HG03139 (cell line): ENCODE measurements at regions not wholly inside any gene's neighbourhood (a gene's known extent, or its start where the extent isn't known, plus 50 kb on each side); places are given as distances from the start of the nearest gene placed in this dataset.
"Not testable (repeated sequence)": the region's sequence is repeated elsewhere in the genome, so short reads cannot be mapped to it uniquely, and the experiment has no call there.

Experiments used
- ATAC-seq: cut with Tn5 transposase; IDR thresholded peaks from one replicate; pipeline ENCODE4 v1.9.1; 2021; ENCODE audit not compliant: unreplicated experiment

DNA sequence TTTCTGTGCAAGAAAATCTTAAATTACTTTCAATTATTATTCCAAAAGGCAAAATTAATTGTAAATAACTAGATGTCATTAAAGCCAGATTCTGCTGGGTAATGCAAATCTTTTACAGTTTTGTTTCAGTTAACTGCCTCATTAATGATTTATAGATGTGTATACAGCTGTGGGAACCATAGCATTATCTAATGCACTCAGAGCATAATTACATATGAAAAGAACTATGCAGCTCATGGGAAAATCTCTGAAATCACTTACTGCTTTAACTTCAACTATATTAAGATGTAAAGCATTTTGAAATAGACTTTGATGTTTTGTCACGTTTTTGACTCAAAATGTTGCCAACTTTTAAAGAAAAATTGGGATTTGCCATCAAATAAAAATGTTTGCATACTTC is 630.3 kb upstream of the KLHL4 start:
- no peak for ATAC-seq

DNA sequence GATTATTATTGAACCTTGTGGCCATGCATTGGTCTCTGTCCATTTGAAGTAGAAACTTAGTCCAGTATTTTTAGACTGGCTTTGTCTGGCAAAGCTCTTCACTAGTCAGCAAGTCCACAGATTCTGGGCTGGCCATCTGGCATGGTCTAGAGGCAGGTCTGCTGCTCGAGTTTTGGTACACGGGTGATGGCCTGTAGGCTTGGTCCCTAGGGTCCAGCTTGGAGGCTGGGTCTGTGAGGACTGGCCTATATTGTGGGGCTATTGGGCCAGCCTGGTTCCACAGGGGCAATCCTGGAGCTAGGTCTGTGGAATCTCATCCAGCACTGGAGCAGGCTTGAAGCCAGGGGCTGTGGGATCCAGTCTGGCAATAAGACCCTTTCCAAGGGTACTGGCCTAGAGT is 607.6 kb upstream of the KLHL4 start:
- no peak for ATAC-seq

DNA sequence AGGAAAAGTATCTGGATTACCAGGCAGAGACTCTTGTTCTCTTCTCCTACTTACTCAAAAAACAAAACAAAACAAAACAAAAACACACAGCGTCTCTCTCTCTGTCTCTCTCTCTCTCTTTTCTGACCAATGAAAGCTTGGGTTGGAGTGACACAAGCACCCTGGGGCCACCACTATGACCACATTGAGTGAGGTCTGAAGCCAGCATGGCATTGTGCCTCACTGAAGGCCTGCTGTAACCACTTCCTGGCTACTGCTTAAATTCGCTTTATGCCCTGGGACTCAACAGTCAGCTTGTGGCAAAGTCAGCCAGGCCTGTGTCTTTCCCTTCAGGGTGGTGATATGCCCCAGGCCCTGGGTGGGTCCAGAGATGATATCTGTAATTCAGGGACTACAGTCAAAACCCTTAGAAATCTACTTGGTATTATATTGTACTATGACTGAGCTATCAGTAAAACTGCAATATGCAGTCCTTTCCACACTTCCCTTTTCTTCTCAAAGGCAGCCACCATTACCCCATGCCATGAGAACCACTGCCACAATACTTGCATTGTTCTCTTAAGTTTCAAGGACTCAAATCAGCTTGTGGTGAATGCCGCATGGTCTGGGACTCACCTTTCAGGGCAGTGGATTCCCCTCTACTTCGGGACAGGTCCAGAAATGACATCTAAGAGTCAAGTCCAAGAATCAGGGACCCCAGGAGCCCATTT is 606.8 kb upstream of the KLHL4 start:
- ATAC-seq, result no peak

DNA sequence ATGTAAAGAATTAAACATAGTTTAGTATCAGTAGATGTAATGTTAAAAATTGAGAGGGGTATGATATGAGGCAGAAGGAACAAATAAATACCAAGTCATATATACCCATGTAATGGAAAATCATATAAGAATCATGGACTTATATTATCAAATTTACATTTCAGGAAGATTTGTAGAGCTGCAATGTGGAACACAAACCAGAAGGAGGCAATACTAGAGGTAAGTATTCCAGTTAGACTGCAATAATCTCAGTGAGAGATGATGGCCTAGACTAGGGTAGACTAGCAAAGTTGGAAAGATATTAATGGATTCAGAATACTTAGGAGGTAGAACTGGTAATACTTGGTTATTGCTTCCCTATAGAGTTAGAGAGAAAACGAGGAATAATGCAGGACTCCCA is 603.0 kb upstream of the KLHL4 start:
- ATAC-seq, result no peak

DNA sequence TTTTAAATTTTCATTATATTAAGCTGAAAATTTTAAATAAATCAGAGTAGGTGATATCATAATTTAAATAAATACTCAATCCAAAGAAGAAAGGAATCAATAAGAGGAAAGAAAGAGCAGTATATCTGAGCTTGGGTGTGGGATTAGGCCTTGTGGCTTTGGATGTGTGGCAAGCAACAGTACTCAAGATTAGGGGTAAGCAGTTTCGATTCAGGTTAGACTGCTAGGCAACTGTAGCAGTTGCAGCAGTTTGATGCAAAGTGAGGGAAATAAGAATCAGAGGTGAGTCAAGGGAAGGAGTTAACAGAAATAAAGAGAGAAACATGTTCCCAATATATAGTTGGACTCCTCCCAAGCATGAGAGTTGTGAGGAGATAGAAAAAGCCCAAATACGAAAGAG is 599.6 kb upstream of the KLHL4 start:
- no peak for ATAC-seq

DNA sequence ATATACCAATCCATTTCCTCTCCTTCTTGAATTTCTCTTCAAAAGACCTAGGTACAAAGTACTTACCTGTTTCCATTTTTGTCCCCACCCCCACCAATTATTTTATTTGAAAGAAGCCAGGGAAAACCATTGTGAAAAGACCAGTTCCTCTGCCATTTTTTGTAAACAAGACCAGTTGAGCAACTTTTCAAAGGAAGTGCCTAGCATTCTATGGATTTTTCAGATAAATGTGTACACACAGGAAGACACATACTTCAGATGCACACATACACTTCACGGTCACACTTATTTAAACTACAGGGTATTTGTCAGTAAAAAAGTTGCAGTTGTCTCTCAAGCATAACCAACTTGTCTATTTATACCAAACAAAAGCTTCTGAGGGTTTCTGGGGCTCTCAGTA is 587.2 kb upstream of the KLHL4 start:
- ATAC-seq, result no peak

DNA sequence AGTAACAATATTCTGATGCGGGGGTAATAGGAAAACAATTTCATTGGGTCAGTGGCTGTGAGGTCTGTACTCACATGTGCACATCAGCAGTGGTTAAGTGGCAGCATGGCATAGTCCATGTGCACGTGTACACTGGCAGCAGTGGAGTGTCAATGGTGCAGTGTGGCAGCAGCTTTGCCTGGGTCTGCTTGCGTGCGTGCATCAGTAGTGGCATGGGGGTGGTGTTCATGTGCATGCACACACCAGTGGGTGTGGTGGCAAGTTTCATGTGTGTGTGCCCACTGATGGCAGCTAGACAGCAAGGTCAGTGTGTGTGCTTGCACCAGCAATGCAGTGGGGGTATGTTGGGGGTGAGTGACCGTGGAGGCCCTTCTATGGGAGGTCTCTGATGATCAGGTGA is 581.6 kb upstream of the KLHL4 start:
- ATAC-seq, result no peak

DNA sequence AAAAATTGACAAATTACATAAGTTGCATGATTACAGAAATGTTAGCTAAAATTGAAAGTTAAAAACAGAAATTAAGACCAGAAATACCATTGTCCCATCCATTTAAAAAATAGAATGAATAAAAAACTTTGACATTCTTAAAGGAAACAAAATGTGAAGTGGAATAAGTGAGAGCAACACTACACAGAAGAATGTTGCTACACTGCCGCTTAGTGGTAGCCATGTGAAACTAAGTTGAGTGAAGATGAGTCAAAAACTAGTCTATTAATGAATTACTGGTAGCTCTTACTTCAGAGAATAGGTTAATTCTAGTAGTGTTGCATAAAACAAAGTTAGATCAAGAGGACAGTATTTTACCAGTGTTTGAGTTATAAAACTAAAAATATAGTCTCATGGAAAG is 571.0 kb upstream of the KLHL4 start:
- peak; percentile 52 for ATAC-seq

DNA sequence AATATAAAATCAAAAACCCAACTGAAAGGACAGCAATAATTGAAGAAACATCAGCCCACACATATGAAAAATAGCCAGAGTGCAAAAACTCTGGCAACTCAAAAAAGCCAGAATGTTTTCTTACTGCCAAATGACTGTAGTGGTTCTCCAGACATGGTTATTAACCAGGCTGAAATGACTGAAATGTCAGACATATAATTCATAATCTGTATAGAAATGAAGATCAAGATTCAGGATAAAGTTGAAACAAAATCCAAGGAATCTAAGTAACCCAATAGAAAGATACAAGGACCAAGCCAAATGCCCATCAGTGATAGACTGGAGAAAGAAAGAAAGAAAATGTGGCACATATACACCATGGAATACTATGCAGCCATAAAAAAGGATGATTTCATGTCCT is 553.3 kb upstream of the KLHL4 start:
- no peak for ATAC-seq

DNA sequence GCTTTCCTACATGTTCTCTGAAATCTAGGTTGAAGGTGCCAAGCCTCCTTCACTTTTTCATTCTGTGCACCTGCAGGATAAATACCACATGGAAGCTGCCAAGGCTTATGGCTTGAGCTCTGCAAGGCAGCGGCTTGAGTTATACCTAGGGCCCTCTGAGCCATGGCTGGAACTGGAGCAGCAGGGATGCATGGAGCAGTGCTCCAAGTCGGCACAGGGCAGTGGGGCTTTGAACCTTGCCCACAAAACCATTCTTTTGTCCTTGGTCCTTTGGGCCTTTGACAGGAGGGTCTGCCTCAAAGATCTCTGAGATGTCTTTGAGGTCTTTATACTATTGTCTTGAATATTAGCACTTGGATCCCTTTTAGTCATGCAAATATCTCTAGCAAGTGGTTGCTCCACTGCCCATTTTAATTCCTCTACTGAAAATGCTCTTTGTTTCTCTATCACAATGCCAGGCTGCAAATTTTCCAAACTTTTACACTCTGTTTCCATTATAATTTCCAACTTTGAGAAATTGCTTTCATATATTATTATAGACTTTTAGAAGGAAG is 536.2 kb upstream of the KLHL4 start:
- no peak for ATAC-seq

DNA sequence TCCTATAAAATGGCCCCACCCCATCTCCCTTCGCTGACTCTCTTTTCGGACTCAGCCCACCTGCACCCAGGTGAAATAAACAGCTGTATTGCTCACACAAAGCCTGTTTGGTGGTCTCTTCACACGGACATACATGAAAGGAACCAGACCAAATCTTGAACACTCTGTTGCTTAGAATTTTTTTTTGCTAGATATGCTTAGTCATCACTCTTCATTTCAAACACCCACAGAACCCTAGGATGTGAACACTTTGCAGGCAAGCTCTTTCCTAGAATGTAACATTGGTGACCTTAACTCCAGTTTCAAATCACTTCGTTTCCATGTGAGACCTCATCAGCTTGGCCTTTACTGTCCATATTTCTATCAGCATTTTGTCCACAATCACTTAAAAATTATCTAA is 530.3 kb upstream of the KLHL4 start:
- not testable (repeated sequence) for ATAC-seq

DNA sequence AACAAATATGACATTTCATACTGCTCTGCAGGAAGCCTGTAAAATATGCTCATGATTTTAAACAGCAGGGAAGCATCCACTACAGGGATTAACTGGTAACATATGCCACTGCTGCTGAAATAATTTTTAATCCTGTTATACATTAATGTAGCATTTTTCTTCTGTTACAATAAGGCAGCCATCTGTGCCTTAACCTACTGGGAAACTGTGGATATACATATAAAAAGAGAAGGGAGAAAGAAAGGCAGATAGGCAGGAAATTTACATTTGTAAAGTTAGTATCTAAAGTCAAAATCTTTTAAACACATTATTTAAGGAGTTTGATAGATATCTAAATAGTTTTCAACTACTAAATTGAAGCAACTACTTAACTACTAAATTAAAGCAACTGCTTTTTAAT is 514.6 kb upstream of the KLHL4 start:
- ATAC-seq, result no peak

DNA sequence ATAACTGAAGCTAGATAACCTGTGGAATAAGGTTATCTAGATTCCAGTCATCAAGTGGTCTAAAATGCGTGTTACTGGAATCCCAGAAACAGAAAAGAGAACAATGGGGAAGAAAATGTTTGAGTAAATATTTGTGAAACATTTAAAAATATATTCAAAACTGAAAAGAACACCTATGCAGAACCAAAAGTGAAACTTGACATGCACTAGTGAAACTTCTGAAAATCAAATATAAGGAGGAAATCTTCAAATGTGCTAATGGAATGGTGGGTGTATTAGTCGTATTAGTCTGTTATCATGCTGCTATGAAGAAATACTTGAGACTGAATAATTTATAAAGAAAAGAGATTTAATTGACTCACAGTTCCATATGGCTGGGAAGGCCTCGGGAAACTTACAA is 512.4 kb upstream of the KLHL4 start:
- ATAC-seq, result no peak

DNA sequence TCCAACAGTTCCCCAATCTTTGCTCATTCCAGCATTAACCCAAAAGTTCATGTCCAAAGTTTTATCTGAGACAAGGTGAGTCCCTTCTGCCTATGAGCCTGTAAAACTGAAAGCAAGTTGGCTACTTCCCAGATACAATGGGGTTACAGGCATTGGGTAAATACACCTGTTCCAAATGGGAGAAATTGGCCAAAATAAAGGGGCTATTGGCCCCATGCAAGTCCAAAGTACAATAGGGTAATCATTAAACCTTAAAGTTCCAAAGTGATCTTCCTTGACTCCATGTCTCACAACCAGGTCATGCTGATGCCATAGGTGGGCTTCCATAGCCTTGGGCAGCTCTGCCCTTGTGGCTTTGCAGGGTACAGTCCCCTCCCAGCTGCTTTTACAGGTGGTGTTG is 511.7 kb upstream of the KLHL4 start:
- ATAC-seq, result no peak

DNA sequence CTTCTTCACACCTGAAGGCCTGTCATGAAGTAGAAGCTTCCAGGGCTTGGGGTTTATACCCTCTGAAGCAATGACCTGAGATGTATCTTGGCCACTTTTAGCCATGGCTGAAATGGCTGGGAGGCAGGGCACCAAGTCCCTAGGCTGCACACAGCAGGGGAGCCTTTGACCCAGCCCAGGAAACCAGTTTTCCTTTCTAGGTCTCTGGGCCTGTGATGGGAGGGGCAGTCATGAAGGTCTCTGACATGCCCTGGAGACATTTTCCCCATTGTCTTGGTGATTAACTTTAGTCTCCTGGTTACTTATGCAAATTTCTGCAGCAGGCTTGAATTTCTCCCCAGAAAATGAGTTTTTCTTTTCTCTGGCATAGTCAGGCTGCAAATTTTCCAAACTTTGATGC is 511.0 kb upstream of the KLHL4 start:
- no peak for ATAC-seq

DNA sequence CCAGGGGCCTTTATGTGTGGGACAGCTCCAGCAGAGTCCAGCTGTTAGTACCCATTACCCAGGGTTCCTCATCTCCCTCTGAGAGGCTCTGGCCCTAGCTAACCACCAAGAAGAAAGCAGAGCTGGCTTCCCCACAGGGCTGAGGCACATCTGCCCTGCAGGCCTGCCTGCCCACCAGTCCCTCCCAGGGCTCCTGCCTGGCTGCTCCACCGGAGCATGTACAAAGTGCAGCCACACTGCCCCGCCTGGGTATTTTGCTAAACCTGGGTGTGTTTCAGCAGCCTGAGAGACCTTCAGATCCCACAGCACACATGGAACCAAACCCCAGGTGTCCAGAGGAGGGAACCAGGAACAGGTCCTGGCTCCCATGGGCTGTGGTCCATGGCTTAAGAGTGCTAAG is 500.4 kb upstream of the KLHL4 start:
- ATAC-seq, result no peak

DNA sequence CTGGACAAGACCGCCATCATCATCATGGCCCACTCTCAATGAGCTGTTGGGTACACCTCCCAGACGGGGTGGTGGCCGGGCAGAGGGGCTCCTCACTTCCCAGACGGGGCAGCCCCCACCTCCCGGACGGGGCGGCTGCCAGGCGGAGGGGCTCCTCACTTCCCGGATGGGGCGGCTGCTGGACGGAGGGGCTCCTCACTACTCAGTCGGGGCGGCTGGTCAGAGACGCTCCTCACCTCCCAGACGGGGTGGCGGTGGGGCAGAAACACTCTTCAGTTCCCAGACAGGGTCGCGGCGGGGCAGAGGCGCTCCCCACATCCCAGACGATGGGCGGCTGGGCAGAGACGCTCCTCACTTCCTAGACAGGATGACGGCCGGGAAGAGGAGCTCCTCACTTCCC is 484.5 kb upstream of the KLHL4 start:
- not testable (repeated sequence) for ATAC-seq

DNA sequence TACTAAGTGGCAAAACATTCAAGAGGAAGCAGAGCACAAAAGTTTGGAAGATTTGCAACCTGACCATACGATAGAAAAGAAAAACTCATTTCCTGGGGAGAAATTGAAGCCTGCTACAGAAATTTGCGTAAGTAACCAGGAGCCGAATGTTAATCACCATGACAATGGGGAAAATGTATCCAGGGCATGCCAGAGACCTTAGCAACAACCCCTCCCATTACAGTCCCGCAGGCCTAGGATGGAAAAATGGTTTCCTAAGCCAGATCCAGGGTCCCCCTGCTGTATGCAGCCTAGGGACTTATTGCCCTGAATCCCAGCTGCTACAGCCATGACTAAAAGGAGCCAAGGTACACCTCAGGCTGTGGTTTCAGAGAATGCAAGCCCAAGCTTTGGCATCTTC is 472.2 kb upstream of the KLHL4 start:
- ATAC-seq, result no peak

DNA sequence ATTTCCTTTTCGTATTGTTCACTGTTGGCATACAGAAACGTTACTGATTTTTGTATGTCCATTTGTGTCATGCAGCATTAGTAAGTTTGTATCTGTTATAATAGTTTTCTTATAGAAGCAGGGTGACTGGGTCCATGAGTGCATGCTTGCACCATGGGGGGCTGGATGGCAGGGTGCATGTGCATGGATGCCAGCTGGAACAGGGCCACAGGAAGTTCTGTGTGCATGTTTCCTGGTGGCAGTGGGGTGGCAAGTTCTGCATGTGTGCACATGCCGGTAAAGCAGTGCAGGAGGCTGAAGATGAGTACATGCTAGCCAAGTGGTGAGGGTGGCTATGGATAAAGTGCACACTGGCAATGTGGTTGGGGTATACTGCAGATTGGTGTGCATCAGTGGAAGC is 468.0 kb upstream of the KLHL4 start:
- ATAC-seq, result no peak

DNA sequence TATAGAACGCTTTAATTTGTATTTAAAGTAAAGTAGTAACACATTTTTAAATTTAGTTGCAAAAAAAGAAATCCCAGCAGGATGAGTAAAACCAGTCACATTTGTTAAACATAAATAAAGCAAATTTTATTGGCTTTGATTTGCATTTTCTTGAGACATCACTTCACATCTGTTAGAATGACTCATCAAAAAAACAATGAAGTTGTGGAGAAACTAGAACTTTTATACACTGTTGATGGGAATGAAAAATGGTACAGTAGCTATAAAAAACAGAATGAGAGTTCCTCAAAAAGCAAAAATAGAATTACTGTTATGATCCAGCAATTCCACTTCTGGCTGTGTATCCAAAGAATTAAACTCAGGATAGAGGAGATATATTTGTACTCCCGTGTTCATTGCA is 454.0 kb upstream of the KLHL4 start:
- ATAC-seq, result no peak

DNA sequence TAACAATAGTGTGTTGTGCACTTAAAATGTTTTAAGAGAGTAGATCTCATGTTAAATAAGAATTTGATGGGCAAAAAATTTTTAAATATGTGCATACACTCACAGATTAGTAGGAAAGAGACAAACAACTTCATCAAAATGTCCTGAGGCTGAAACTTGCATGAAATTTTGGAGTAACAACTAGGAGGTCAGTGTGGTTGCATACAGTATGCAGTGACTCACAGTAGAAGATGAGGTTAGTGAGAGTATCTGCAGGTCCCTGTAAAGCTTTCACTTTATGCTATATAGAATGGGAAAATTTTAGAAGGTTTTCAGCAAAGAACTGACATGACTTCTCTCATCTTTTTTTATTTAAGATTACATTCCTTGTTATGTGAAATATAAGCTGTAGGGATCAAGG is 453.1 kb upstream of the KLHL4 start:
- no peak for ATAC-seq

DNA sequence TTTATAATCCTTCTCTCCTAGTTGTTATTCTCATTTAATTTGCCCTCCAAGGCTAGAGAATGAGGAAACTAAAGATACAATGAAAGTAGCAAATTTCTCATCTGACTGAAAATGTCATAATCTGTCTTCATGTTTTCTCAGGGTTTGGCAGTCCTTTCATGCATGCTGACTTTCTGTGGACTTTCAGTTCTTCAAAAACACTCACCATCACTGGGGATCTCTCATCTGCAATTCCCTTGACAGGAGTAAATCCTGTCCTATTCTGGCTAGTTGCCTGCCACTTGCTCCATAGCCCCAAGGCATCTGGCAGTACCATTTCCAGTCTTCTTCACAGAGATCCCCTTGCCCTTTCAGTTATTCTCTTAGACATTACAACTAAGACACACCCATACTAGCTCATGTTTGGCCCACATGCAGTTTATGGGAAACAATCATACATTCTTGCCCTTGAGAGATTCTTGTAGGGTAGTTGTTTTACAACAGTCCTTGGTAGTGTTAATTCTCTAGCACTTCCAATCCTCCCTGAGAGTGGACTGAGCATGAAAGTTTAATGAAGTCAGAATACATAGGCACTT is 449.7 kb upstream of the KLHL4 start:
- no peak for ATAC-seq

DNA sequence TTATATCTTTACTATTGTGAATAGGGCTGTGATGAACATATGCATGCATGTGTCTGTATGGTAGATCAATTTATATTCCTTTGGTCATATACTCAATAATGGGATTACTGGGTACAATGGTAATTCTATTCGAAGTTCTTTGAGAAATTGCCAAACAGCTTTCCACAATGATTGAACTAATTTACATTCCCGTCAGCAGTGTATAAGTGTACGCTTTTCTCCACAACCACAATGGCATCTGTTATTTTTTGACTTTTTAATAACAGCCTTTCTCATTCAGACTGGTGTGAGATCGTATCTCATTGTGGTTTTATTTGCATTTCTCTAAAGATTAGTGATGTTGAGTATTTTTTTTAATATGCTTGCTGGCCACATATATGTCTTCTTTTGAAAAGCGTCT is 439.4 kb upstream of the KLHL4 start:
- ATAC-seq, result no peak
